BLaER1 treated with 17β-estradiol and CSF1 and Interleukin-3, amounts not matched to agents 10 nM and 100 nM (cell line): ENCODE measurements at regions not wholly inside any gene's neighbourhood (a gene's known extent, or its start where the extent isn't known, plus 50 kb on each side); places are given as distances from the start of the nearest gene placed in this dataset.

Experiments
- H3K27ac ChIP-seq, 11 experiments: shearing (Covaris generic); formaldehyde crosslinking; 2 replicates each; pipeline ENCODE4 v1.8.1; 2022
- H3K27me3 ChIP-seq, 11 experiments: shearing (Covaris generic); formaldehyde crosslinking; 2 replicates each; pipeline ENCODE4 v1.8.1; 2022
- H3K36me3 ChIP-seq, 11 experiments: shearing (Covaris generic); formaldehyde crosslinking; 2 replicates each; pipeline ENCODE4 v1.8.1; 2022
- H3K4me1 ChIP-seq, 10 experiments: shearing (Covaris generic); formaldehyde crosslinking; 2 replicates each; pipeline ENCODE4 v1.8.1; 2022
- H3K4me2 ChIP-seq, 11 experiments: shearing (Covaris generic); formaldehyde crosslinking; 2 replicates each; pipeline ENCODE4 v1.8.1; 2022
- H3K4me3 ChIP-seq, 10 experiments: shearing (Covaris generic); formaldehyde crosslinking; 2 replicates each; pipeline ENCODE4 v1.8.1; 2022
- H3K9ac ChIP-seq, 11 experiments: shearing (Covaris generic); formaldehyde crosslinking; 2 replicates each; pipeline ENCODE4 v1.8.1; 2022
- H3K9me3 ChIP-seq, 11 experiments: shearing (Covaris generic); formaldehyde crosslinking; replicated peaks in 1 of 11; 2 replicates each; pipeline ENCODE4 v1.8.1; 2022
- H4K20me1 ChIP-seq, 11 experiments: shearing (Covaris generic); formaldehyde crosslinking; 2 replicates each; pipeline ENCODE4 v1.8.1; 2022
- Cebpa-rat ChIP-seq, 11 experiments: shearing (Covaris generic); IDR thresholded peaks; 2 replicates each; pipeline ENCODE4 v1.8.1; 2022

GRCh38 chr15:38190501-38190900 is 62.1 kb upstream of the SPRED1 start:
- no peak overlapping the region for H3K4me3 ChIP-seq
- H3K4me1 ChIP-seq, result peaks cover 11 to 28% (median 12%) of the 10 kb centered on the region in 10 experiments

GRCh38 chr15:38192496-38192895 is 60.1 kb upstream of the SPRED1 start:
- Histone ChIP-seq H3K27ac (no peak overlapping the region), H3K9me3 (no peaks in the 10 kb centered on the region), H3K9ac (no peak overlapping the region), H4K20me1 (no peaks in the 10 kb centered on the region), H3K4me2 (no peak overlapping the region), H3K4me1 (peaks cover 7 to 9% (median 8%) of the 10 kb centered on the region in 10 experiments), H3K27me3 (no peaks in the 10 kb centered on the region), H3K4me3 (no peak overlapping the region), H3K36me3 (no peaks in the 10 kb centered on the region)
- TF ChIP-seq Cebpa-rat (IDR thresholded peaks at IDR 0.05), result no peak

More at GRCh38 chr15:38190501-38190900, 62.1 kb upstream of the SPRED1 start:
- Histone ChIP-seq H3K9ac (no peak overlapping the region), H3K27me3 (no peaks in the 10 kb centered on the region), H3K36me3 (no peaks in the 10 kb centered on the region), H4K20me1 (no peaks in the 10 kb centered on the region), H3K9me3 (no peaks in the 10 kb centered on the region), H3K27ac (no peak overlapping the region), H3K4me2 (0 out of 22 replicates have a peak overlapping the region, but pooled peaks of 1 of the 11 experiments have one; percentile 1)
- TF ChIP-seq Cebpa-rat (IDR thresholded peaks at IDR 0.05), result no peak

- Histone ChIP-seq H3K36me3 (no peaks in the 10 kb centered on the region), H3K9ac (no peak overlapping the region), H3K27me3 (no peaks in the 10 kb centered on the region), H3K4me2 (no peak overlapping the region), H3K4me1 (no peaks in the 10 kb centered on the region), H3K9me3 (no peaks in the 10 kb centered on the region), H3K27ac (no peak overlapping the region), H3K4me3 (no peak overlapping the region), H4K20me1 (no peaks in the 10 kb centered on the region)
- TF ChIP-seq Cebpa-rat (IDR thresholded peaks at IDR 0.05), result no peak
These were observed 59.1 kb upstream of the SPRED1 start for GRCh38 chr15:38193496-38193895.

- H3K4me1 ChIP-seq, result no peaks in the 10 kb centered on the region
- no peak for TF ChIP-seq Cebpa-rat (IDR thresholded peaks at IDR 0.05)
- H3K36me3 ChIP-seq, result no peaks in the 10 kb centered on the region
- no peaks in the 10 kb centered on the region for H3K9me3 ChIP-seq
- no peaks in the 10 kb centered on the region for H3K27me3 ChIP-seq
- no peak overlapping the region for H3K9ac ChIP-seq
- H3K4me3 ChIP-seq, result no peak overlapping the region
- no peaks in the 10 kb centered on the region for H4K20me1 ChIP-seq
- H3K27ac ChIP-seq, result no peak overlapping the region
- no peak overlapping the region for H3K4me2 ChIP-seq
These were observed 57.3 kb upstream of the SPRED1 start for GRCh38 chr15:38195191-38195901.

- no peak overlapping the region for H3K4me2 ChIP-seq
These were observed 56.6 kb upstream of the SPRED1 start for GRCh38 chr15:38196076-38196475.

GRCh38 chr15:38197553-38197952 is 55.1 kb upstream of the SPRED1 start:
- Histone ChIP-seq H3K27me3 (no peaks in the 10 kb centered on the region), H4K20me1 (no peaks in the 10 kb centered on the region), H3K27ac (no peak overlapping the region), H3K9me3 (no peaks in the 10 kb centered on the region), H3K4me2 (no peak overlapping the region), H3K9ac (no peak overlapping the region), H3K36me3 (no peaks in the 10 kb centered on the region), H3K4me1 (no peaks in the 10 kb centered on the region), H3K4me3 (no peak overlapping the region)
- TF ChIP-seq Cebpa-rat (IDR thresholded peaks at IDR 0.05), result no peak

More at GRCh38 chr15:38196076-38196475, 56.6 kb upstream of the SPRED1 start:
- TF ChIP-seq Cebpa-rat (IDR thresholded peaks at IDR 0.05), result no peak
- no peaks in the 10 kb centered on the region for H4K20me1 ChIP-seq
- H3K9me3 ChIP-seq, result no peaks in the 10 kb centered on the region
- no peaks in the 10 kb centered on the region for H3K4me1 ChIP-seq
- no peaks in the 10 kb centered on the region for H3K36me3 ChIP-seq
- H3K27me3 ChIP-seq, result no peaks in the 10 kb centered on the region
- no peak overlapping the region for H3K27ac ChIP-seq
- H3K9ac ChIP-seq, result no peak overlapping the region
- no peak overlapping the region for H3K4me3 ChIP-seq

GRCh38 chr15:38201714-38202113 is 50.9 kb upstream of the SPRED1 start:
- Histone ChIP-seq H4K20me1 (no peaks in the 10 kb centered on the region), H3K36me3 (no peaks in the 10 kb centered on the region), H3K4me2 (no peak overlapping the region), H3K27me3 (no peaks in the 10 kb centered on the region), H3K4me1 (peaks cover 0 to 16% (median 6%) of the 10 kb centered on the region in 10 experiments; a peak in 11 of 20 replicates), H3K27ac (no peak overlapping the region), H3K9ac (no peak overlapping the region), H3K4me3 (no peak overlapping the region), H3K9me3 (no peaks in the 10 kb centered on the region)
- TF ChIP-seq Cebpa-rat (IDR thresholded peaks at IDR 0.05), result no peak

GRCh38 chr15:38202361-38202760 is 50.3 kb upstream of the SPRED1 start:
- H3K4me2 ChIP-seq, result no peak overlapping the region
- H3K9ac ChIP-seq, result no peak overlapping the region
- peaks cover 3 to 23% (median 12%) of the 10 kb centered on the region in 10 experiments; a peak in 15 of 20 replicates for H3K4me1 ChIP-seq
- H3K9me3 ChIP-seq, result no peaks in the 10 kb centered on the region
- no peaks in the 10 kb centered on the region for H3K36me3 ChIP-seq
- no peak for TF ChIP-seq Cebpa-rat (IDR thresholded peaks at IDR 0.05)
- no peak overlapping the region for H3K4me3 ChIP-seq
- no peaks in the 10 kb centered on the region for H3K27me3 ChIP-seq
- no peaks in the 10 kb centered on the region for H4K20me1 ChIP-seq
- no peak overlapping the region for H3K27ac ChIP-seq
